SK-N-SH (cell line): ENCODE measurements at regions not wholly inside any gene's neighbourhood (a gene's known extent, or its start where the extent isn't known, plus 50 kb on each side); places are given as distances from the start of the nearest gene placed in this dataset.

ENCODE experiments used
- CTCF ChIA-PET: fragments of 300-600, 350-600 bp; formaldehyde crosslinking; extraction: SDS; loops from one replicate; lab custom pipeline; 2021; lab: Yijun Ruan, JAX
- POLR2A ChIA-PET: fragments of 350-600 bp; sonication (Branson Sonifier 250); formaldehyde crosslinking; extraction: SDS; loops from one replicate; lab custom pipeline; 2020; ENCODE audit warnings: antibody characterized with exemption, inconsistent platforms; lab: Yijun Ruan, JAX
- DNase-seq: peaks from one replicate; pipeline ENCODE4 v3.0.0; 2012
- H2AFZ ChIP-seq: fragments of 200-600 bp; sonication (generic); 2 replicates; pipeline ENCODE4 v1.8.1; 2016; ENCODE audit warnings: antibody characterized with exemption, mild to moderate bottlenecking, low read depth
- H3F3A ChIP-seq: fragments of 200-600 bp; sonication (generic); replicated peaks from 2 replicates; pipeline ENCODE3; 2016; ENCODE audit warnings: antibody characterized with exemption, mild to moderate bottlenecking; ENCODE audit not compliant: insufficient read depth
- H3K27ac ChIP-seq, 2 experiments: fragments of 200-500 bp in 1 of 2; fragments of 200-600 bp in 1 of 2; sonication (Bioruptor generic) in 1 of 2; sonication (generic), shearing (Covaris generic) in 1 of 2; 2 replicates each; pipeline versions ENCODE4 v1.5.1 to v1.6.1; 2014 to 2016; ENCODE audit warnings: low read depth in 2 of 2, inconsistent platforms in 1 of 2, low read length in 1 of 2, mild to moderate bottlenecking in 1 of 2, mixed read lengths in 1 of 2
- H3K27me3 ChIP-seq: fragments of 200-600 bp; sonication (generic), shearing (Covaris generic); 2 replicates; pipeline ENCODE4 v1.6.1; 2016; ENCODE audit warnings: mixed run types; ENCODE audit not compliant: insufficient read depth
- H3K36me3 ChIP-seq, 2 experiments: fragments of 200-500 bp in 1 of 2; fragments of 200-600 bp in 1 of 2; sonication (Bioruptor generic) in 1 of 2; sonication (generic) in 1 of 2; replicated peaks in 1 of 2; 2 replicates each; pipeline versions ENCODE3 to v1.5.1; 2014 to 2016; ENCODE audit warnings: low read length in 1 of 2, mild to moderate bottlenecking in 1 of 2; ENCODE audit not compliant: insufficient read depth in 2 of 2, control insufficient read depth in 1 of 2
- H3K4me1 ChIP-seq, 2 experiments: fragments of 200-500 bp in 1 of 2; fragments of 200-600 bp in 1 of 2; sonication (Bioruptor generic) in 1 of 2; sonication (generic), shearing (Covaris generic) in 1 of 2; 2 replicates each; pipeline versions ENCODE4 v1.5.1 to v1.6.1; 2014 to 2016; ENCODE audit warnings: low read depth in 1 of 2, low read length in 1 of 2, mixed run types in 1 of 2; ENCODE audit not compliant: insufficient read depth in 2 of 2, control insufficient read depth in 1 of 2
- H3K4me2 ChIP-seq: fragments of 200-600 bp; sonication (generic), shearing (Covaris generic); 2 replicates; pipeline ENCODE4 v1.6.1; 2017; ENCODE audit warnings: mixed run types
- H3K4me3 ChIP-seq, 2 experiments: fragments of 200-500 bp in 1 of 2; fragments of 200-600 bp in 1 of 2; sonication (Bioruptor generic) in 1 of 2; sonication (generic), shearing (Covaris generic) in 1 of 2; 2 replicates each; pipeline versions ENCODE4 v1.5.1 to v1.8.1; 2014 to 2016; ENCODE audit warnings: low read depth in 2 of 2, inconsistent platforms in 1 of 2, low read length in 1 of 2, mild to moderate bottlenecking in 1 of 2, mixed read lengths in 1 of 2, moderate library complexity in 1 of 2
- H3K79me2 ChIP-seq: fragments of 200-600 bp; sonication (generic); 2 replicates; pipeline ENCODE4 v1.8.1; 2017; ENCODE audit warnings: mild to moderate bottlenecking; ENCODE audit not compliant: insufficient read depth
- H3K9ac ChIP-seq: fragments of 200-600 bp; sonication (generic); 2 replicates; pipeline ENCODE4 v1.6.1; 2017; ENCODE audit warnings: mixed run types
- H3K9me2 ChIP-seq: fragments of 200-600 bp; sonication (generic); 2 replicates; pipeline ENCODE4 v1.6.1; 2017; ENCODE audit warnings: mixed run types
- H3K9me3 ChIP-seq: fragments of 200-600 bp; sonication (generic); 2 replicates; pipeline ENCODE4 v1.6.1; 2017; ENCODE audit warnings: mixed run types, mild to moderate bottlenecking, moderate library complexity
- H4K20me1 ChIP-seq: fragments of 200-600 bp; sonication (generic); 2 replicates; pipeline ENCODE4 v1.6.1; 2017; ENCODE audit warnings: mild to moderate bottlenecking, mixed run types; ENCODE audit not compliant: insufficient read depth
- CHD2 ChIP-seq: fragments of 150-350 bp; IDR thresholded peaks from 2 replicates; pipeline ENCODE4 v1.6.1; 2018; ENCODE audit warnings: low read length; ENCODE audit not compliant: partially characterized antibody
- ELF1 ChIP-seq: IDR thresholded peaks from 2 replicates; pipeline ENCODE4 v1.4.0; 2012
- EZH2phosphoT487 ChIP-seq: fragments of 200-600 bp; sonication (generic); IDR thresholded peaks from 2 replicates; pipeline ENCODE4 v1.6.1; 2017; ENCODE audit warnings: low read depth, mixed run types, mild to moderate bottlenecking, antibody characterized with exemption, moderate library complexity, borderline replicate concordance
- FOXJ3 ChIP-seq: sonication (generic); formaldehyde crosslinking; IDR thresholded peaks from 2 replicates; pipeline ENCODE4 v1.5.1; 2020; ENCODE audit warnings: mild to moderate bottlenecking, missing genetic modification reagents
- FOXM1 ChIP-seq: IDR thresholded peaks from 2 replicates; pipeline ENCODE4 v1.4.0; 2012; ENCODE audit warnings: low read depth, mild to moderate bottlenecking
- GABPA ChIP-seq: IDR thresholded peaks from 2 replicates; pipeline ENCODE4 v1.4.0; 2012; ENCODE audit warnings: low read depth, mild to moderate bottlenecking
- MAX ChIP-seq: IDR thresholded peaks from 2 replicates; pipeline ENCODE4 v1.4.0; 2012; ENCODE audit warnings: low read depth
- MEF2A ChIP-seq: IDR thresholded peaks from 2 replicates; pipeline ENCODE4 v1.4.0; 2012; ENCODE audit warnings: low read depth, borderline replicate concordance
- MXI1 ChIP-seq: IDR thresholded peaks from 2 replicates; pipeline ENCODE4 v1.6.1; 2012; ENCODE audit warnings: mild to moderate bottlenecking, low read depth, low read length, improper control_type of control experiment
- NRF1 ChIP-seq: IDR thresholded peaks from 2 replicates; pipeline ENCODE4 v1.6.1; 2012; ENCODE audit warnings: low read depth, mild to moderate bottlenecking, low read length
- POLR2AphosphoS5 ChIP-seq: IDR thresholded peaks from 2 replicates; pipeline ENCODE4 v1.6.1; 2012; ENCODE audit warnings: low read depth, low read length
- RAD21 ChIP-seq: IDR thresholded peaks from 2 replicates; pipeline ENCODE4 v1.6.1; 2012; ENCODE audit warnings: mild to moderate bottlenecking, low read length
- RCOR1 ChIP-seq: fragments of 150-350 bp; IDR thresholded peaks from 2 replicates; pipeline ENCODE4 v1.6.1; 2017; ENCODE audit warnings: antibody characterized with exemption, low read length
- RFX5 ChIP-seq: IDR thresholded peaks from 2 replicates; pipeline ENCODE4 v1.6.1; 2012; ENCODE audit warnings: mild to moderate bottlenecking, improper control_type of control experiment, low read length
- SIN3A ChIP-seq: IDR thresholded peaks from 2 replicates; pipeline ENCODE4 v1.6.1; 2012; ENCODE audit warnings: low read depth, mild to moderate bottlenecking, low read length, moderate library complexity, borderline replicate concordance
- USF1 ChIP-seq: IDR thresholded peaks from 2 replicates; pipeline ENCODE4 v1.4.0; 2012; ENCODE audit warnings: low read depth, borderline replicate concordance
- ZBTB33 ChIP-seq: IDR thresholded peaks from 2 replicates; pipeline ENCODE4 v1.4.0; 2012; ENCODE audit warnings: low read depth, borderline replicate concordance
- WGBS: methylation state at CpG from one replicate; pipeline ENCODE4 v1.1.6; 2017; ENCODE audit warnings: low lambda C conversion rate; 5-methylcytosine and 5-hydroxymethylcytosine counted together

- no peak overlapping the region for H3K4me2 ChIP-seq
- H3K4me1 ChIP-seq, result peaks cover 0 to 5% of the 10 kb centered on the region in 2 experiments; a peak in 2 of 4 replicates
- H3K4me3 ChIP-seq, result no peak overlapping the region
- H3K9me2 ChIP-seq, result no peaks in the 10 kb centered on the region
- 53% methylated on average over 3 of the region's 3 CpGs for WGBS
- no peak overlapping the region for H3K9ac ChIP-seq
- no peaks in the 10 kb centered on the region for H3K27me3 ChIP-seq
- TF ChIP-seq ZBTB33, result no peak
- TF ChIP-seq MAX, result no peak
- no peak for TF ChIP-seq ELF1
- no peak for TF ChIP-seq RAD21
- TF ChIP-seq SIN3A, result no peak
- no peak for TF ChIP-seq RCOR1
- TF ChIP-seq FOXJ3, result no peak
- H4K20me1 ChIP-seq, result no peaks in the 10 kb centered on the region
- POLR2A ChIA-PET, result no interaction called here
- H3K9me3 ChIP-seq, result no peaks in the 10 kb centered on the region
- H3K36me3 ChIP-seq, result no peaks in the 10 kb centered on the region
- H2AFZ ChIP-seq, result no peak overlapping the region
- CTCF ChIA-PET, result no interaction called here
- DNase-seq, result no peak
- H3K79me2 ChIP-seq, result no peaks in the 10 kb centered on the region
- H3F3A ChIP-seq, result no peaks in the 10 kb centered on the region
- H3K27ac ChIP-seq, result no peak overlapping the region
Measured at GRCh38 chr1:56129837-56130236, 449.5 kb downstream of the PLPP3 start.

GRCh38 chr1:56125316-56125715, 454.0 kb downstream of the PLPP3 start:
- H4K20me1 ChIP-seq, result no peaks in the 10 kb centered on the region
- no peaks in the 10 kb centered on the region for H3K27me3 ChIP-seq
- no peaks in the 10 kb centered on the region for H3K9me2 ChIP-seq
- H3K36me3 ChIP-seq, result no peaks in the 10 kb centered on the region
- 0 out of 2 replicates have a peak, but pooled peaks cover 11% of the 10 kb centered on the region for H3K9me3 ChIP-seq
- no peak for TF ChIP-seq MEF2A
- no peak for TF ChIP-seq NRF1
- TF ChIP-seq FOXM1, result no peak
- TF ChIP-seq CHD2, result no peak
- TF ChIP-seq EZH2phosphoT487, result no peak
- no peak for TF ChIP-seq MXI1
- no peak for TF ChIP-seq USF1
- no peak for TF ChIP-seq RFX5
- TF ChIP-seq POLR2AphosphoS5, result no peak
- TF ChIP-seq GABPA, result no peak
- H3K4me3 ChIP-seq, result no peak overlapping the region
- H3F3A ChIP-seq, result peaks cover 14% of the 10 kb centered on the region
- ChIA-PET CTCF (no interaction called here), POLR2A (no interaction called here)
- H3K9ac ChIP-seq, result no peak overlapping the region
- DNase-seq, result no peak
- H3K27ac ChIP-seq, result no peak overlapping the region
- H3K4me2 ChIP-seq, result no peak overlapping the region
- no peak overlapping the region for H2AFZ ChIP-seq
- 62% methylated on average over 3 of the region's 3 CpGs for WGBS
- no peaks in the 10 kb centered on the region for H3K79me2 ChIP-seq
- no peaks in the 10 kb centered on the region for H3K4me1 ChIP-seq
